PC-3 (cell line): ENCODE measurements at regions not wholly inside any gene's neighbourhood (a gene's known extent, or its start where the extent isn't known, plus 50 kb on each side); places are given as distances from the start of the nearest gene placed in this dataset.

Experiments
- ATAC-seq: fragments of 200-7000 bp; cut with Tn5 transposase; 2 replicates; pipeline ENCODE4 v1.9.1; 2020; ENCODE audit warnings: mild to moderate bottlenecking, moderate library complexity
- BruUV-seq: library from RNA; stranded (reverse); fragments of 400-500 nt; replicated peaks from 2 replicates; lab custom pipeline; 2021; lab: Mats Ljungman, UMichigan
- CTCF ChIA-PET: fragments of 300-600 bp; sonication (Branson Sonifier 250); formaldehyde crosslinking; loops from one replicate; lab custom pipeline; 2022; ENCODE audit warnings: antibody characterized with exemption; lab: Charles Lee
- POLR2A ChIA-PET: fragments of 300-600 bp; sonication (Branson Sonifier 250); formaldehyde crosslinking; loops from one replicate; lab custom pipeline; 2022; ENCODE audit warnings: antibody characterized with exemption; ENCODE audit not compliant: unreplicated experiment; lab: Charles Lee
- DNase-seq: peaks from one replicate; pipeline ENCODE4 v3.0.0-alpha.2; 2015
- H2AFZ ChIP-seq: fragments of 300-600 bp; sonication (generic); 2 replicates; pipeline ENCODE4 v1.6.0; 2016; ENCODE audit warnings: antibody characterized with exemption, low read length
- H3F3A ChIP-seq: fragments of 300-600 bp; sonication (generic); one replicate; pipeline ENCODE4 v1.6.0; 2017; ENCODE audit warnings: antibody characterized with exemption, low read length, control low read depth, mild to moderate bottlenecking; ENCODE audit not compliant: unreplicated experiment
- H3K27ac ChIP-seq: fragments of 300-600 bp; sonication (generic); 2 replicates; pipeline ENCODE4 v1.5.1; 2016; ENCODE audit warnings: mild to moderate bottlenecking, low read length
- H3K27me3 ChIP-seq: fragments of 300-600 bp; sonication (generic); 2 replicates; pipeline ENCODE4 v1.6.1; 2016; ENCODE audit warnings: low read length, mixed read lengths
- H3K36me3 ChIP-seq: fragments of 300-600 bp; sonication (generic); 2 replicates; pipeline ENCODE4 v1.6.1; 2016; ENCODE audit warnings: low read depth, mixed run types, low read length, mixed read lengths
- H3K4me1 ChIP-seq: fragments of 300-600 bp; sonication (generic); 2 replicates; pipeline ENCODE4 v1.5.1; 2016; ENCODE audit warnings: low read length; ENCODE audit not compliant: insufficient read depth
- H3K4me2 ChIP-seq: fragments of 300-600 bp; sonication (generic); 2 replicates; pipeline ENCODE4 v1.6.0; 2016; ENCODE audit warnings: low read length
- H3K4me3 ChIP-seq: fragments of 300-600 bp; sonication (generic); 2 replicates; pipeline ENCODE4 v1.5.1; 2016; ENCODE audit warnings: mild to moderate bottlenecking, low read length, mixed read lengths
- H3K79me2 ChIP-seq: fragments of 300-600 bp; sonication (generic); 2 replicates; pipeline ENCODE4 v1.6.1; 2017; ENCODE audit warnings: low read length, mixed read lengths
- H3K9ac ChIP-seq: fragments of 300-600 bp; sonication (generic); 2 replicates; pipeline ENCODE4 v1.6.0; 2016; ENCODE audit warnings: mild to moderate bottlenecking, low read length
- H3K9me2 ChIP-seq: fragments of 300-600 bp; sonication (generic); replicated peaks from 2 replicates; pipeline ENCODE4 v1.6.1; 2016; ENCODE audit warnings: mixed run types, low read length, mixed read lengths
- H3K9me3 ChIP-seq: fragments of 300-600 bp; sonication (generic); 2 replicates; pipeline ENCODE4 v1.6.1; 2016; ENCODE audit warnings: low read length, mixed read lengths
- H4K20me1 ChIP-seq: fragments of 300-600 bp; sonication (generic); 2 replicates; pipeline ENCODE4 v1.6.1; 2016; ENCODE audit warnings: low read length, mixed read lengths
- CTCF ChIP-seq: fragments of 300-600 bp; sonication (generic); conservative IDR thresholded peaks from 2 replicates; pipeline ENCODE4 v1.5.1; 2017; ENCODE audit warnings: antibody characterized with exemption, low read depth, mild to moderate bottlenecking, low read length
- EZH2 ChIP-seq: fragments of 300-600 bp; sonication (generic); IDR thresholded peaks from one replicate; pipeline ENCODE4 v1.6.1; 2017; ENCODE audit warnings: antibody characterized with exemption, mild to moderate bottlenecking, low read length; ENCODE audit not compliant: unreplicated experiment
- EZH2phosphoT487 ChIP-seq: fragments of 300-600 bp; sonication (generic); IDR thresholded peaks from 2 replicates; pipeline ENCODE4 v1.6.1; 2018; ENCODE audit warnings: mild to moderate bottlenecking, antibody characterized with exemption, low read length, borderline replicate concordance
- intact Hi-C: fragments of 100-400 bp; cut with micrococcal nuclease; formaldehyde crosslinking; loops from 2 replicates; pipeline ENCODE4 v1.9.0; 2023

- TF ChIP-seq EZH2 (no peak), CTCF (no peak), EZH2phosphoT487 (no peak)
- Histone ChIP-seq H3F3A (no peaks in the 10 kb centered on the region), H3K4me1 (no peaks in the 10 kb centered on the region), H3K4me2 (no peak overlapping the region), H3K9me3 (no peaks in the 10 kb centered on the region), H3K4me3 (no peak overlapping the region), H3K27me3 (peaks cover 59% of the 10 kb centered on the region), H3K9me2 (no peaks in the 10 kb centered on the region), H3K79me2 (no peaks in the 10 kb centered on the region), H2AFZ (no peak overlapping the region), H4K20me1 (no peaks in the 10 kb centered on the region), H3K27ac (no peak overlapping the region), H3K9ac (no peak overlapping the region), H3K36me3 (no peaks in the 10 kb centered on the region)
- no TSS peak for BruUV-seq
- no peak for DNase-seq
- no peak for ATAC-seq
- POLR2A ChIA-PET: no interaction called here
- CTCF ChIA-PET: no interaction called here
- intact Hi-C loops: no loop called here
Observed at GRCh38 chr20:16877053-16877554, 128.9 kb downstream of the OTOR start.

- H3K4me2 ChIP-seq: no peak overlapping the region
- no peak overlapping the region for H3K4me3 ChIP-seq
- peaks cover 26% of the 10 kb centered on the region for H3K27me3 ChIP-seq
- intact Hi-C loops: no loop called here
- H2AFZ ChIP-seq: no peak overlapping the region
- DNase-seq (no peak), ATAC-seq (no peak)
- no peaks in the 10 kb centered on the region for H3F3A ChIP-seq
- POLR2A ChIA-PET: no interaction called here
- no peaks in the 10 kb centered on the region for H3K9me3 ChIP-seq
- no peaks in the 10 kb centered on the region for H3K9me2 ChIP-seq
- BruUV-seq: no TSS peak
- H3K4me1 ChIP-seq: no peaks in the 10 kb centered on the region
- no peaks in the 10 kb centered on the region for H3K36me3 ChIP-seq
- H4K20me1 ChIP-seq: no peaks in the 10 kb centered on the region
- H3K9ac ChIP-seq: no peak overlapping the region
- TF ChIP-seq CTCF (no peak), EZH2phosphoT487 (no peak), EZH2 (no peak)
- no peaks in the 10 kb centered on the region for H3K79me2 ChIP-seq
- CTCF ChIA-PET: no interaction called here
- no peak overlapping the region for H3K27ac ChIP-seq
Observed at GRCh38 chr20:16885746-16886145, 137.6 kb downstream of the OTOR start.

GRCh38 chr20:16898433-16898832 is 150.3 kb downstream of the OTOR start:
- H2AFZ ChIP-seq: no peak overlapping the region
- H3F3A ChIP-seq: no peaks in the 10 kb centered on the region
- no peaks in the 10 kb centered on the region for H3K79me2 ChIP-seq
- no peaks in the 10 kb centered on the region for H3K9me3 ChIP-seq
- no peak overlapping the region for H3K4me3 ChIP-seq
- no peak for ATAC-seq
- intact Hi-C loops: no loop called here
- peaks cover 30% of the 10 kb centered on the region for H3K27me3 ChIP-seq
- peaks cover 6% of the 10 kb centered on the region; the same call in 1 of the 2 replicates for H3K4me1 ChIP-seq
- ChIA-PET POLR2A (no interaction called here), CTCF (no interaction called here)
- DNase-seq: peak; percentile 8
- H3K36me3 ChIP-seq: no peaks in the 10 kb centered on the region
- no TSS peak for BruUV-seq
- H3K9ac ChIP-seq: no peak overlapping the region
- H3K27ac ChIP-seq: no peak overlapping the region
- H3K4me2 ChIP-seq: no peak overlapping the region
- no peak for TF ChIP-seq CTCF
- no peak for TF ChIP-seq EZH2phosphoT487
- TF ChIP-seq EZH2: no peak
- no peaks in the 10 kb centered on the region for H3K9me2 ChIP-seq
- no peaks in the 10 kb centered on the region for H4K20me1 ChIP-seq
